Loucy (cell line): ENCODE measurements at regions not wholly inside any gene's neighbourhood (a gene's known extent, or its start where the extent isn't known, plus 50 kb on each side); places are given as distances from the start of the nearest gene placed in this dataset.

ENCODE experiments used
- H2AFZ ChIP-seq: fragments of 200-600 bp; sonication (generic); 2 replicates; pipeline ENCODE4 v1.6.0; 2016; ENCODE audit warnings: antibody characterized with exemption, mild to moderate bottlenecking, low read length, moderate library complexity
- H3F3A ChIP-seq: fragments of 200-600 bp; 2 replicates; pipeline ENCODE4 v1.6.0; 2016; ENCODE audit warnings: antibody characterized with exemption, low read depth, mild to moderate bottlenecking
- H3K27me3 ChIP-seq: fragments of 200-600 bp; sonication (generic); 2 replicates; pipeline ENCODE4 v1.6.1; 2014; ENCODE audit warnings: low read length, mild to moderate bottlenecking; ENCODE audit not compliant: insufficient read depth, poor library complexity, severe bottlenecking
- H3K36me3 ChIP-seq: fragments of 200-600 bp; sonication (generic); 2 replicates; pipeline ENCODE4 v1.6.1; 2016; ENCODE audit warnings: low read length; ENCODE audit not compliant: insufficient read depth
- H3K4me1 ChIP-seq: fragments of 200-600 bp; sonication (generic); 2 replicates; pipeline ENCODE4 v1.5.1; 2014; ENCODE audit warnings: low read length, mild to moderate bottlenecking; ENCODE audit not compliant: insufficient read depth, poor library complexity, severe bottlenecking
- H3K4me2 ChIP-seq: fragments of 200-600 bp; sonication (generic); 2 replicates; pipeline ENCODE4 v1.6.0; 2014; ENCODE audit warnings: antibody characterized with exemption, low read length, low read depth, mild to moderate bottlenecking; ENCODE audit not compliant: poor library complexity, severe bottlenecking
- H3K4me3 ChIP-seq: fragments of 200-600 bp; sonication (generic); 2 replicates; pipeline ENCODE4 v1.5.1; 2014; ENCODE audit warnings: low read length, mild to moderate bottlenecking, mixed read lengths; ENCODE audit not compliant: poor library complexity, severe bottlenecking
- H3K79me2 ChIP-seq: fragments of 200-600 bp; sonication (generic); 2 replicates; pipeline ENCODE4 v1.6.1; 2014; ENCODE audit warnings: low read length; ENCODE audit not compliant: insufficient read depth
- H3K9ac ChIP-seq: fragments of 200-600 bp; sonication (generic); 2 replicates; pipeline ENCODE4 v1.6.0; 2014; ENCODE audit warnings: mild to moderate bottlenecking, low read depth, low read length, moderate library complexity; ENCODE audit not compliant: poor library complexity, severe bottlenecking
- H3K9me2 ChIP-seq: fragments of 200-600 bp; sonication (generic); replicated peaks from 2 replicates; pipeline ENCODE4 v1.6.1; 2016; ENCODE audit warnings: low read depth, low read length, mixed read lengths
- H3K9me3 ChIP-seq: fragments of 200-600 bp; sonication (generic); 2 replicates; pipeline ENCODE4 v1.6.1; 2014; ENCODE audit warnings: mild to moderate bottlenecking, antibody characterized with exemption, low read length, low read depth; ENCODE audit not compliant: insufficient read depth
- H4K20me1 ChIP-seq: fragments of 200-600 bp; sonication (generic); 2 replicates; pipeline ENCODE4 v1.6.0; 2014; ENCODE audit warnings: antibody characterized with exemption, low read length, mild to moderate bottlenecking; ENCODE audit not compliant: insufficient read depth, poor library complexity, severe bottlenecking
- CTCF ChIP-seq: fragments of 200-600 bp; sonication (generic); conservative IDR thresholded peaks from 2 replicates; pipeline ENCODE4 v1.5.1; 2014; ENCODE audit warnings: mild to moderate bottlenecking, antibody characterized with exemption, low read length
- EZH2phosphoT487 ChIP-seq: fragments of 200-600 bp; IDR thresholded peaks from 2 replicates; pipeline ENCODE4 v1.6.1; 2018; ENCODE audit warnings: antibody characterized with exemption, mild to moderate bottlenecking, moderate library complexity, borderline replicate concordance

- H3K36me3 ChIP-seq: no peaks in the 10 kb centered on the region
- H3K9ac ChIP-seq: no peak overlapping the region
- no peaks in the 10 kb centered on the region for H3K9me2 ChIP-seq
- no peaks in the 10 kb centered on the region for H3K4me1 ChIP-seq
- no peaks in the 10 kb centered on the region for H4K20me1 ChIP-seq
- no peak overlapping the region for H3K4me3 ChIP-seq
- H2AFZ ChIP-seq: no peak overlapping the region
- H3K79me2 ChIP-seq: no peaks in the 10 kb centered on the region
- no peak for TF ChIP-seq EZH2phosphoT487
- no peak for TF ChIP-seq CTCF
- no peaks in the 10 kb centered on the region for H3K27me3 ChIP-seq
- H3F3A ChIP-seq: no peaks in the 10 kb centered on the region
- no peak overlapping the region for H3K4me2 ChIP-seq
- no peaks in the 10 kb centered on the region for H3K9me3 ChIP-seq
Measured at GRCh38 chr1:80164150-80164549, 1157.6 kb upstream of the ADGRL4 start.

GRCh38 chr1:80163686-80164085 is 1157.2 kb upstream of the ADGRL4 start:
- Histone ChIP-seq H2AFZ (no peak overlapping the region), H3K9me3 (no peaks in the 10 kb centered on the region), H4K20me1 (no peaks in the 10 kb centered on the region), H3K4me3 (no peak overlapping the region), H3K9ac (no peak overlapping the region), H3K36me3 (no peaks in the 10 kb centered on the region), H3K4me2 (no peak overlapping the region), H3K4me1 (no peaks in the 10 kb centered on the region), H3K79me2 (no peaks in the 10 kb centered on the region), H3K27me3 (no peaks in the 10 kb centered on the region), H3K9me2 (no peaks in the 10 kb centered on the region), H3F3A (no peaks in the 10 kb centered on the region)
- no peak for TF ChIP-seq CTCF
- no peak for TF ChIP-seq EZH2phosphoT487

GRCh38 chr1:80158771-80159170 is 1152.2 kb upstream of the ADGRL4 start:
- H3F3A ChIP-seq: no peaks in the 10 kb centered on the region
- H3K4me3 ChIP-seq: no peak overlapping the region
- no peaks in the 10 kb centered on the region for H4K20me1 ChIP-seq
- no peak for TF ChIP-seq EZH2phosphoT487
- no peak for TF ChIP-seq CTCF
- no peaks in the 10 kb centered on the region for H3K79me2 ChIP-seq
- H3K9me3 ChIP-seq: no peaks in the 10 kb centered on the region
- no peaks in the 10 kb centered on the region for H3K36me3 ChIP-seq
- H3K9me2 ChIP-seq: no peaks in the 10 kb centered on the region
- H3K27me3 ChIP-seq: no peaks in the 10 kb centered on the region
- no peak overlapping the region for H3K4me2 ChIP-seq
- H3K4me1 ChIP-seq: no peaks in the 10 kb centered on the region
- no peak overlapping the region for H2AFZ ChIP-seq
- H3K9ac ChIP-seq: no peak overlapping the region
